Pancreas (tissue), 10 donors: ENCODE measurements at regions not wholly inside any gene's neighbourhood (a gene's known extent, or its start where the extent isn't known, plus 50 kb on each side); places are given as distances from the start of the nearest gene placed in this dataset.
"Not testable (repeated sequence)": the region's sequence is repeated elsewhere in the genome, so short reads cannot be mapped to it uniquely, and the experiment has no call there.

Experiments
- ATAC-seq, 4 donors: fragments of 200-7000 bp; cut with Tn5 transposase; one replicate each; pipeline versions ENCODE4 v1.8.0 to v1.9.1; 2020; ENCODE audit warnings: mild to moderate bottlenecking in 4 of 4, moderate library complexity in 4 of 4
- DNase-seq, 6 donors: peaks; one replicate each; pipeline ENCODE4 v3.0.0-alpha.2; 2020
- FAIRE-seq: peaks from 2 replicates; lab custom pipeline; 2012; peaks lifted over from hg19 to GRCh38; lab: Jason Lieb, UNC
- H3K27ac ChIP-seq, 4 donors: fragments of 200-600 bp; sonication (generic); 1 replicate in 3 of 4; 2 replicates in 1 of 4; pipeline versions ENCODE4 v1.5.0 to v1.8.0; 2020
- H3K27me3 ChIP-seq, 4 donors: fragments of 200-600 bp; one replicate each; pipeline ENCODE4 v1.8.0; 2021
- H3K36me3 ChIP-seq, 3 donors: fragments of 200-600 bp; sonication (generic) in 1 of 3; one replicate each; pipeline versions ENCODE4 v1.5.0 to v1.8.0; 2020 to 2021
- H3K4me1 ChIP-seq, 3 donors: fragments of 200-600 bp; one replicate each; pipeline ENCODE4 v1.8.0; 2021
- H3K4me3 ChIP-seq, 4 donors: fragments of 200-600 bp; sonication (generic) in 2 of 4; one replicate each; pipeline versions ENCODE4 v1.5.0 to v1.8.0; 2020 to 2021
- H3K9me3 ChIP-seq, 4 donors: fragments of 200-600 bp; one replicate each; pipeline ENCODE4 v1.8.0; 2021
- CTCF ChIP-seq, 4 donors: fragments of 200-600 bp; sonication (generic) in 3 of 4; IDR thresholded peaks; one replicate each; pipeline versions ENCODE4 v1.5.0 to v1.8.0; 2021; ENCODE audit warnings: antibody characterized with exemption in 4 of 4
- WGBS, 2 donors: extraction: QIAGEN DNeasy Blood & Tissue Kit; methylation state at CpG; one replicate each; pipeline ENCODE4 v1.1.7; 2013; 5-methylcytosine and 5-hydroxymethylcytosine counted together
- intact Hi-C, 3 donors: fragments of 100-400 bp; cut with DNase I; formaldehyde crosslinking; loops; one replicate each; pipeline versions ENCODE4 v1.11.1 to v1.14.2; 2022
- donor health status: healthy with polysubstance abuse.
- donor health status: DM: no; HTN: no; CAD: no; lungs with moderate emphysema.
- donor health status: DM: no; HTN: no; CAD: no.
- donor health status: control.
- donor health status: control.
- donor health status: Bipolar disorder and iron deficiency.
- donor health status: DM: yes; HTN: yes; CAD: no.
- donor health status: DM: no; HTN: no; CAD: no.
- donor health status: DM: no; HTN: no; CAD: no.
- donor health status: DM: yes; HTN: yes; CAD: no.

GRCh38 chr6:166253778-166254204, 54.4 kb downstream of the PRR18 start:
- DNase-seq (no peak), FAIRE-seq (no peak), ATAC-seq (peak in 3 of 4 donors; percentile 29 to 67 (median 61))
- no peaks in the 10 kb centered on the region for H3K36me3 ChIP-seq
- intact Hi-C loops = no loop called here
- H3K4me1 ChIP-seq = no peaks in the 10 kb centered on the region
- 11 to 12% methylated on average over 26 of the region's 26 CpGs for WGBS, 2 donors
- H3K4me3 ChIP-seq = peak overlapping the region in 1 of 4 donors; percentile 29
- no peaks in the 10 kb centered on the region for H3K9me3 ChIP-seq
- H3K27ac ChIP-seq = no peak overlapping the region
- TF ChIP-seq CTCF (IDR thresholded peaks at IDR 0.05) = no peak
- H3K27me3 ChIP-seq = peaks cover 0 to 28% (median 4%) of the 10 kb centered on the region in 4 donors

GRCh38 chr6:166253281-166253681, 54.9 kb downstream of the PRR18 start:
- no peak for TF ChIP-seq CTCF (IDR thresholded peaks at IDR 0.05)
- DNase-seq (peak in 1 of 6 donors; percentile 66), ATAC-seq (peak in 3 of 4 donors; percentile 47 to 81 (median 71)), FAIRE-seq (no peak)
- Histone ChIP-seq H3K9me3 (no peaks in the 10 kb centered on the region), H3K4me3 (peak overlapping the region in 2 of 4 donors; percentile 18 to 29), H3K27me3 (peaks cover 0 to 28% (median 4%) of the 10 kb centered on the region in 4 donors), H3K4me1 (no peaks in the 10 kb centered on the region), H3K27ac (no peak overlapping the region), H3K36me3 (no peaks in the 10 kb centered on the region)
- intact Hi-C loops = no loop called here
- 3 to 4% methylated on average over 37 to 38 of the region's 38 CpGs for WGBS, 2 donors

GRCh38 chr6:166252601-166253000, 55.6 kb downstream of the PRR18 start:
- WGBS, 2 donors = 80 to 81% methylated on average over 27 of the region's 27 CpGs
- H3K27ac ChIP-seq = no peak overlapping the region
- peak in 1 of 6 donors; percentile 76 for DNase-seq

GRCh38 chr6:166251655-166252054, 56.5 kb downstream of the PRR18 start:
- WGBS, 2 donors = 53 to 58% methylated on average over 6 of the region's 6 CpGs
- FAIRE-seq = no peak
- intact Hi-C loops = no loop called here
- no peaks in the 10 kb centered on the region for H3K9me3 ChIP-seq
- peaks cover 0 to 28% (median 4%) of the 10 kb centered on the region in 4 donors for H3K27me3 ChIP-seq
- no peak overlapping the region for H3K4me3 ChIP-seq
- H3K36me3 ChIP-seq = no peaks in the 10 kb centered on the region
- no peaks in the 10 kb centered on the region for H3K4me1 ChIP-seq
- DNase-seq = no peak
- no peak overlapping the region for H3K27ac ChIP-seq
- ATAC-seq = no peak
- no peak for TF ChIP-seq CTCF (IDR thresholded peaks at IDR 0.05)

More at GRCh38 chr6:166252601-166253000, 55.6 kb downstream of the PRR18 start:
- no peaks in the 10 kb centered on the region for H3K9me3 ChIP-seq
- H3K36me3 ChIP-seq = no peaks in the 10 kb centered on the region
- H3K4me1 ChIP-seq = no peaks in the 10 kb centered on the region
- ATAC-seq (no peak), FAIRE-seq (no peak)
- peaks cover 0 to 28% (median 4%) of the 10 kb centered on the region in 4 donors for H3K27me3 ChIP-seq
- TF ChIP-seq CTCF (IDR thresholded peaks at IDR 0.05) = no peak
- no peak overlapping the region for H3K4me3 ChIP-seq
- intact Hi-C loops = no loop called here

GRCh38 chr6:166251211-166251610, 57.0 kb downstream of the PRR18 start:
- Histone ChIP-seq H3K27me3 (peaks cover 0 to 28% (median 4%) of the 10 kb centered on the region in 4 donors), H3K4me3 (no peak overlapping the region), H3K36me3 (no peaks in the 10 kb centered on the region), H3K4me1 (no peaks in the 10 kb centered on the region), H3K27ac (no peak overlapping the region), H3K9me3 (no peaks in the 10 kb centered on the region)
- TF ChIP-seq CTCF (IDR thresholded peaks at IDR 0.05) = no peak
- no peak for DNase-seq
- intact Hi-C loops = no loop called here
- 58 to 61% methylated on average over 3 of the region's 3 CpGs for WGBS, 2 donors
- FAIRE-seq = no peak
- ATAC-seq = no peak

GRCh38 chr6:166249061-166249785, 59.0 kb downstream of the PRR18 start:
- H3K36me3 ChIP-seq, DNase-seq, FAIRE-seq, ATAC-seq, H3K4me1 ChIP-seq, H3K4me3 ChIP-seq, H3K27ac ChIP-seq, H3K9me3 ChIP-seq, intact Hi-C loops: not testable (repeated sequence)
- WGBS, 2 donors = 83 to 89% methylated on average over 16 of the region's 16 CpGs
- peaks cover 0 to 15% (median 2%) of the 10 kb centered on the region in 4 donors for H3K27me3 ChIP-seq
